ENCODE measurements at regions not wholly inside any gene's neighbourhood (a gene's known extent, or its start where the extent isn't known, plus 50 kb on each side); places are given as distances from the start of the nearest gene placed in this dataset.

GRCh38 chr12:65636436-65636835 lies 187.8 kb upstream of the HMGA2 start:
- Histone ChIP-seq H3K27ac (no peak overlapping the region), H3K27me3 (no peaks in the 10 kb centered on the region)

GRCh38 chr12:65637150-65637549 lies 187.1 kb upstream of the HMGA2 start:
- DNase-seq (ENCODE audit: low spot score in 2 of 2) = no peak
- peaks cover 15% of the 10 kb centered on the region for H3K4me1 ChIP-seq
- 86% methylated on average over 2 of the region's 2 CpGs for WGBS
- no peaks in the 10 kb centered on the region for H3K9me3 ChIP-seq
- TF ChIP-seq EP300 (IDR thresholded peaks at IDR 0.05) = no peak
- no peak for TF ChIP-seq POLR2A (IDR thresholded peaks at IDR 0.05)
- TF ChIP-seq CTCF (IDR thresholded peaks at IDR 0.05) = no peak
- no peaks in the 10 kb centered on the region for H3K36me3 ChIP-seq
- H3K27ac ChIP-seq = no peak overlapping the region
- H3K4me3 ChIP-seq = no peak overlapping the region
- no peaks in the 10 kb centered on the region for H3K27me3 ChIP-seq

More at GRCh38 chr12:65636436-65636835, 187.8 kb upstream of the HMGA2 start:
- WGBS = 88% methylated on average over 1 of the region's 1 CpG
- Histone ChIP-seq H3K4me3 (no peak overlapping the region), H3K4me1 (peaks cover 20% of the 10 kb centered on the region), H3K36me3 (no peaks in the 10 kb centered on the region), H3K9me3 (no peaks in the 10 kb centered on the region)
- TF ChIP-seq POLR2A (IDR thresholded peaks at IDR 0.05) (no peak), CTCF (IDR thresholded peaks at IDR 0.05) (no peak), EP300 (IDR thresholded peaks at IDR 0.05) (no peak), POLR2AphosphoS5 (IDR thresholded peaks at IDR 0.05) (no peak)
- no peak for DNase-seq (ENCODE audit: low spot score in 2 of 2)

GRCh38 chr12:65637774-65638173 lies 186.5 kb upstream of the HMGA2 start:
- H3K36me3 ChIP-seq = no peaks in the 10 kb centered on the region
- no peaks in the 10 kb centered on the region for H3K27me3 ChIP-seq
- no peak for DNase-seq (ENCODE audit: low spot score in 2 of 2)
- no peak overlapping the region for H3K27ac ChIP-seq
- H3K4me3 ChIP-seq = no peak overlapping the region
- no peak for TF ChIP-seq CTCF (IDR thresholded peaks at IDR 0.05)
- no peak for TF ChIP-seq POLR2AphosphoS5 (IDR thresholded peaks at IDR 0.05)
- TF ChIP-seq EP300 (IDR thresholded peaks at IDR 0.05) = no peak
- no peak for TF ChIP-seq POLR2A (IDR thresholded peaks at IDR 0.05)
- peaks cover 8% of the 10 kb centered on the region for H3K4me1 ChIP-seq
- 68% methylated on average over 5 of the region's 5 CpGs for WGBS
- H3K9me3 ChIP-seq = no peaks in the 10 kb centered on the region

- Histone ChIP-seq H3K27me3 (no peaks in the 10 kb centered on the region), H3K27ac (no peak overlapping the region), H3K4me3 (no peak overlapping the region), H3K4me1 (peaks cover 7% of the 10 kb centered on the region), H3K36me3 (no peaks in the 10 kb centered on the region), H3K9me3 (no peaks in the 10 kb centered on the region)
- no peak for TF ChIP-seq EP300 (IDR thresholded peaks at IDR 0.05)
- no peak for TF ChIP-seq POLR2AphosphoS5 (IDR thresholded peaks at IDR 0.05)
- no peak for TF ChIP-seq POLR2A (IDR thresholded peaks at IDR 0.05)
- TF ChIP-seq CTCF (IDR thresholded peaks at IDR 0.05) = no peak
- no peak for DNase-seq (ENCODE audit: low spot score in 2 of 2)
Observed at GRCh38 chr12:65638324-65638723, 186.0 kb upstream of the HMGA2 start.

GRCh38 chr12:65640489-65640901 lies 183.8 kb upstream of the HMGA2 start:
- Histone ChIP-seq H3K9me3 (no peaks in the 10 kb centered on the region), H3K27ac (peak overlapping the region; percentile 54), H3K4me1 (no peaks in the 10 kb centered on the region), H3K27me3 (no peaks in the 10 kb centered on the region), H3K36me3 (no peaks in the 10 kb centered on the region), H3K4me3 (no peak overlapping the region)
- DNase-seq (ENCODE audit: low spot score in 2 of 2) = peak in 1 of 2 donors; percentile 71
- 73% methylated on average over 3 of the region's 3 CpGs for WGBS
- TF ChIP-seq POLR2AphosphoS5 (IDR thresholded peaks at IDR 0.05) (peak in 1 of 3 donors; percentile 20), CTCF (IDR thresholded peaks at IDR 0.05) (no peak), POLR2A (IDR thresholded peaks at IDR 0.05) (no peak)
